Endodermal cell (in vitro differentiated cells): ENCODE measurements at regions not wholly inside any gene's neighbourhood (a gene's known extent, or its start where the extent isn't known, plus 50 kb on each side); places are given as distances from the start of the nearest gene placed in this dataset.

ENCODE experiments used
- DNase-seq: peaks from one replicate; pipeline ENCODE4 v3.0.0-alpha.2; 2017
- H3K27ac ChIP-seq: 2 replicates; pipeline ENCODE4 v1.5.1; 2013; ENCODE audit warnings: mild to moderate bottlenecking, low read depth, low read length, moderate library complexity
- H3K27me3 ChIP-seq: 2 replicates; pipeline ENCODE4 v1.6.1; 2013; ENCODE audit warnings: mild to moderate bottlenecking, low read length, moderate library complexity; ENCODE audit not compliant: insufficient read depth, control insufficient read depth, poor library complexity, severe bottlenecking
- H3K36me3 ChIP-seq: 2 replicates; pipeline ENCODE4 v1.7.0; 2013; ENCODE audit warnings: mild to moderate bottlenecking, low read length, moderate library complexity; ENCODE audit not compliant: control insufficient read depth, insufficient read depth
- H3K4me1 ChIP-seq: one replicate; pipeline ENCODE4 v1.7.0; 2013; ENCODE audit warnings: low read length; ENCODE audit not compliant: control insufficient read depth, insufficient read depth
- H3K4me3 ChIP-seq: 2 replicates; pipeline ENCODE4 v1.5.1; 2013; ENCODE audit warnings: mild to moderate bottlenecking, low read length, moderate library complexity
- H3K9ac ChIP-seq: 2 replicates; pipeline ENCODE4 v1.6.1; 2013; ENCODE audit warnings: mild to moderate bottlenecking, low read length, moderate library complexity; ENCODE audit not compliant: poor library complexity, severe bottlenecking; ENCODE audit errors: extremely low read depth
- H3K9me3 ChIP-seq: 2 replicates; pipeline ENCODE4 v1.6.1; 2013; ENCODE audit warnings: mild to moderate bottlenecking, low read length, moderate library complexity; ENCODE audit not compliant: control insufficient read depth
- H3K27ac Mint-ChIP-seq: 2 replicates; pipeline ENCODE4 v1.8.0; 2020; ENCODE audit warnings: mixed read lengths
- H3K27me3 Mint-ChIP-seq: 2 replicates; pipeline ENCODE4 v1.8.0; 2021; ENCODE audit warnings: mild to moderate bottlenecking, mixed read lengths; ENCODE audit not compliant: insufficient read depth
- H3K36me3 Mint-ChIP-seq: 2 replicates; pipeline ENCODE4 v1.8.0; 2020; ENCODE audit warnings: low read depth, mixed read lengths
- H3K4me1 Mint-ChIP-seq: 2 replicates; pipeline ENCODE4 v1.8.0; 2020; ENCODE audit warnings: mixed read lengths
- H3K4me3 Mint-ChIP-seq: 2 replicates; pipeline ENCODE4 v1.8.0; 2020; ENCODE audit warnings: mild to moderate bottlenecking, moderate library complexity, mixed read lengths
- H3K9me3 Mint-ChIP-seq: 2 replicates; pipeline ENCODE4 v1.8.0; 2020; ENCODE audit warnings: mild to moderate bottlenecking, mixed read lengths
- CTCF ChIP-seq: fragments of 200-600 bp; sonication (generic); conservative IDR thresholded peaks from 2 replicates; pipeline ENCODE4 v1.5.0; 2021; ENCODE audit warnings: antibody characterized with exemption, mild to moderate bottlenecking
- WGBS, 2 experiments: methylation state at CpG; one replicate each; pipeline versions ENCODE4 v1.1.5 to v1.1.7; 2013; ENCODE audit warnings: missing lambda C conversion rate in 2 of 2, mixed read lengths in 1 of 2; ENCODE audit not compliant: insufficient coverage in 1 of 2, insufficient read length in 1 of 2; 5-methylcytosine and 5-hydroxymethylcytosine counted together

GRCh38 chr2:147631294-147631693, 213.5 kb upstream of the ACVR2A start:
- no peaks in the 10 kb centered on the region for H3K4me1 ChIP-seq
- Mint-ChIP-seq H3K4me1 (no peaks in the 10 kb centered on the region), H3K27me3 (no peaks in the 10 kb centered on the region), H3K9me3 (no peaks in the 10 kb centered on the region), H3K27ac (no peak overlapping the region), H3K36me3 (no peaks in the 10 kb centered on the region), H3K4me3 (no peak overlapping the region)
- no peaks in the 10 kb centered on the region for H3K9me3 ChIP-seq
- TF ChIP-seq CTCF = no peak
- H3K27me3 ChIP-seq = no peaks in the 10 kb centered on the region
- H3K9ac ChIP-seq = no peak overlapping the region
- H3K27ac ChIP-seq = no peak overlapping the region
- WGBS, 2 experiments = 83 to 87% methylated on average over 1 of the region's 1 CpG
- no peak for DNase-seq
- H3K4me3 ChIP-seq = no peak overlapping the region
- no peaks in the 10 kb centered on the region for H3K36me3 ChIP-seq

- no peak for TF ChIP-seq CTCF
- H3K4me3 ChIP-seq = no peak overlapping the region
- Mint-ChIP-seq H3K36me3 (no peaks in the 10 kb centered on the region), H3K4me3 (no peak overlapping the region), H3K9me3 (no peaks in the 10 kb centered on the region), H3K27ac (no peak overlapping the region), H3K4me1 (no peaks in the 10 kb centered on the region), H3K27me3 (no peaks in the 10 kb centered on the region)
- no peaks in the 10 kb centered on the region for H3K4me1 ChIP-seq
- no peaks in the 10 kb centered on the region for H3K9me3 ChIP-seq
- no peaks in the 10 kb centered on the region for H3K36me3 ChIP-seq
- WGBS, 2 experiments = 83 to 94% methylated on average over 1 to 6 of the region's 6 CpGs
- H3K27me3 ChIP-seq = no peaks in the 10 kb centered on the region
- DNase-seq = no peak
- H3K27ac ChIP-seq = no peak overlapping the region
- H3K9ac ChIP-seq = no peak overlapping the region
Measured at GRCh38 chr2:147630585-147630984, 214.2 kb upstream of the ACVR2A start.

GRCh38 chr2:147628971-147629421, 215.8 kb upstream of the ACVR2A start:
- H3K4me1 Mint-ChIP-seq = no peaks in the 10 kb centered on the region
- 94 to 100% methylated on average over 1 of the region's 1 CpG for WGBS, 2 experiments
- no peaks in the 10 kb centered on the region for H3K36me3 ChIP-seq
- H3K4me3 Mint-ChIP-seq = no peak overlapping the region
- H3K36me3 Mint-ChIP-seq = no peaks in the 10 kb centered on the region
- no peak for TF ChIP-seq CTCF
- H3K27me3 Mint-ChIP-seq = no peaks in the 10 kb centered on the region
- H3K9me3 Mint-ChIP-seq = no peaks in the 10 kb centered on the region
- no peaks in the 10 kb centered on the region for H3K9me3 ChIP-seq
- no peak overlapping the region for H3K27ac ChIP-seq
- no peaks in the 10 kb centered on the region for H3K4me1 ChIP-seq
- no peaks in the 10 kb centered on the region for H3K27me3 ChIP-seq
- no peak for DNase-seq
- H3K9ac ChIP-seq = no peak overlapping the region
- H3K27ac Mint-ChIP-seq = no peak overlapping the region
- no peak overlapping the region for H3K4me3 ChIP-seq
